ENCODE measurements at regions not wholly inside any gene's neighbourhood (a gene's known extent, or its start where the extent isn't known, plus 50 kb on each side); places are given as distances from the start of the nearest gene placed in this dataset.
"Not testable (repeated sequence)": the region's sequence is repeated elsewhere in the genome, so short reads cannot be mapped to it uniquely, and the experiment has no call there.

GRCh38 chr10:121675344-121675743, 77.1 kb upstream of the FGFR2 start:
- H3K27ac ChIP-seq (ENCODE audit: low read depth, low read length, severe bottlenecking), result no peak overlapping the region
- WGBS, 2 experiments (ENCODE audit: insufficient coverage in 2 of 2), result 94 to 96% methylated on average over 3 to 4 of the region's 4 CpGs
- H3K4me3 ChIP-seq (ENCODE audit: extremely low read depth, insufficient read depth, low read length, poor library complexity, severe bottlenecking), result no peak overlapping the region
- H3K9me3 ChIP-seq (ENCODE audit: control insufficient read depth, low read length), result peaks cover 13% of the 10 kb centered on the region
- no peaks in the 10 kb centered on the region for H3K36me3 ChIP-seq (ENCODE audit: control insufficient read depth, insufficient read depth, low read length)
- H3K4me1 ChIP-seq (ENCODE audit: control insufficient read depth, insufficient read depth, low read length, poor library complexity, severe bottlenecking), result no peaks in the 10 kb centered on the region

DNA sequence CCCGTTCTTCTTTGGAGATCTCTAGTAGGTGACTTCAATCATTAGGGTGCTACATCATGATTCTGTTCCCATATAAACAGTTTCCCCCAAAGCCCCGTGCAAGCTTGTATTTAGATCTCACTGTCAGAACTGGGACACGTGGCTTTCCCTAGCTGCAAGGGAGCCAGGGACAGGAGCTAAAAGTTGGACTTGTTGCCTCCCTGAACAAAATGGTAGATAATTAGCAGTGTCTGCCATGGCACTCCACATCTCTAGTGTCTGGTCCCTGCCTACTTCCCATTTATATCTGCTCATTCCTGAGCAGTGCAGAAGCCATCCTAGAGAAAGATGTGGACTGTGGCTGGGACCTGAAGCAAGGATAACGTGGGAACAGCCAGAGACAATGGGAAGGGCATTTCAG, 76.6 kb upstream of the FGFR2 start:
- no peak overlapping the region for H3K4me3 ChIP-seq (ENCODE audit: extremely low read depth, insufficient read depth, low read length, poor library complexity, severe bottlenecking)
- 86 to 89% methylated on average over 3 to 4 of the region's 4 CpGs for WGBS, 2 experiments (ENCODE audit: insufficient coverage in 2 of 2)

GRCh38 chr10:121672733-121673132, 74.5 kb upstream of the FGFR2 start:
- Histone ChIP-seq H3K4me3 (ENCODE audit: extremely low read depth, insufficient read depth, low read length, poor library complexity, severe bottlenecking) (no peak overlapping the region), H3K36me3 (ENCODE audit: control insufficient read depth, insufficient read depth, low read length) (no peaks in the 10 kb centered on the region), H3K27ac (ENCODE audit: low read depth, low read length, severe bottlenecking) (no peak overlapping the region), H3K4me1 (ENCODE audit: control insufficient read depth, insufficient read depth, low read length, poor library complexity, severe bottlenecking) (peaks cover 14% of the 10 kb centered on the region), H3K9me3 (ENCODE audit: control insufficient read depth, low read length) (peaks cover 8% of the 10 kb centered on the region)
- 80 to 81% methylated on average over 7 to 9 of the region's 9 CpGs for WGBS, 2 experiments (ENCODE audit: insufficient coverage in 2 of 2)

More for the DNA sequence above, 76.6 kb upstream of the FGFR2 start:
- peaks cover 13% of the 10 kb centered on the region for H3K9me3 ChIP-seq (ENCODE audit: control insufficient read depth, low read length)
- no peaks in the 10 kb centered on the region for H3K4me1 ChIP-seq (ENCODE audit: control insufficient read depth, insufficient read depth, low read length, poor library complexity, severe bottlenecking)
- H3K36me3 ChIP-seq (ENCODE audit: control insufficient read depth, insufficient read depth, low read length), result no peaks in the 10 kb centered on the region
- H3K27ac ChIP-seq (ENCODE audit: low read depth, low read length, severe bottlenecking), result no peak overlapping the region

DNA sequence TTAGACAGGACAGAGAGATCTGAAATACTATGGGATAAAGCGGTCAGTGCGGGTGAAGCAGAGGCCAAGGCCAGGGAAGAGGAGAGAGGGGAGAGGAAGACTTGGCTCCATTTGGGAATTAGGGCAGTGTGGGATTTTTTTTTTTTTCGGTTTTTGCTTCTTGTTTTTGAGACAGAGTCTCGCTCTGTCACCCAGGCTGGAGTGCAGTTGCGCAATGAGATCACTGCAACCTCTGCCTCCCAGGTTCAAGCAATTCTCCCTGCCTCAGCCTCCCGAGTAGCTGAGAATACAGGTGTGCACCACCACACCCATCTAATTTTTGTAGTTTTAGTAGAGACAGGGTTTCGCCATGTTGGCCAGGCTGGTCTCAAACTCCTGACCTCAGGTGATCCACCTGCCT, 71.6 kb upstream of the FGFR2 start:
- H3K4me3 ChIP-seq (ENCODE audit: extremely low read depth, insufficient read depth, low read length, poor library complexity, severe bottlenecking); H3K36me3 ChIP-seq (ENCODE audit: control insufficient read depth, insufficient read depth, low read length); H3K27ac ChIP-seq (ENCODE audit: low read depth, low read length, severe bottlenecking): not testable (repeated sequence)
- Histone ChIP-seq H3K9me3 (ENCODE audit: control insufficient read depth, low read length) (peaks cover 11% of the 10 kb centered on the region), H3K4me1 (ENCODE audit: control insufficient read depth, insufficient read depth, low read length, poor library complexity, severe bottlenecking) (peaks cover 14% of the 10 kb centered on the region)
- WGBS, 2 experiments (ENCODE audit: insufficient coverage in 2 of 2), result 96 to 100% methylated on average over 4 of the region's 7 CpGs

- Histone ChIP-seq H3K4me1 (ENCODE audit: control insufficient read depth, insufficient read depth, low read length, poor library complexity, severe bottlenecking) (peaks cover 14% of the 10 kb centered on the region), H3K9me3 (ENCODE audit: control insufficient read depth, low read length) (peaks cover 6% of the 10 kb centered on the region), H3K4me3 (ENCODE audit: extremely low read depth, insufficient read depth, low read length, poor library complexity, severe bottlenecking) (no peak overlapping the region), H3K27ac (ENCODE audit: low read depth, low read length, severe bottlenecking) (peak overlapping the region; percentile 55), H3K36me3 (ENCODE audit: control insufficient read depth, insufficient read depth, low read length) (no peaks in the 10 kb centered on the region)
- WGBS, 2 experiments (ENCODE audit: insufficient coverage in 2 of 2), result 46% methylated on average over 3 of the region's 6 CpGs; no CpG with 5 or more reads in 1 of the 2 experiments
Observed at GRCh38 chr10:121669028-121669374, 70.8 kb upstream of the FGFR2 start.

GRCh38 chr10:121668314-121669027, 70.2 kb upstream of the FGFR2 start:
- H3K36me3 ChIP-seq (ENCODE audit: control insufficient read depth, insufficient read depth, low read length), result no peaks in the 10 kb centered on the region
- peak overlapping the region; percentile 79 for H3K27ac ChIP-seq (ENCODE audit: low read depth, low read length, severe bottlenecking)
- H3K9me3 ChIP-seq (ENCODE audit: control insufficient read depth, low read length), result peaks cover 6% of the 10 kb centered on the region
- peak overlapping the region; percentile 8 for H3K4me3 ChIP-seq (ENCODE audit: extremely low read depth, insufficient read depth, low read length, poor library complexity, severe bottlenecking)
- H3K4me1 ChIP-seq (ENCODE audit: control insufficient read depth, insufficient read depth, low read length, poor library complexity, severe bottlenecking), result peaks cover 14% of the 10 kb centered on the region
- 11 to 19% methylated on average over 4 to 7 of the region's 9 CpGs for WGBS, 2 experiments (ENCODE audit: insufficient coverage in 2 of 2)

DNA sequence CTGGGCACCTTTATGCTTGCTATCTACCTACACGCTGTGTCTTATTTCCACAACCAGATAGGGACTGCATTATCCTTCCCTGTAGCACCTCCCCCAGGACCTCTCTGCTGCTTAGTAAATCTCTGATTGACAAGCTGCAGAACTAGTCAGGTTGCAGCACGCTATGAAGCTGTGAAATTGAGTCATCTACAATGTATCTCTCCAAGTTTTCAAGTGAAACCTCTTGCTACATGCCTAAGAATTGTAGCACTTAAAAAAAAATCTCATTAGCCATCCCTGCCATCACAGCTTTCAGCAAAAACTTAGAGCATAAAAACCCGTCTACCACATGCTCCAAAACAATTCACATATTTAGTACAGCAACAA, 69.7 kb upstream of the FGFR2 start:
- Histone ChIP-seq H3K4me3 (ENCODE audit: extremely low read depth, insufficient read depth, low read length, poor library complexity, severe bottlenecking) (no peak overlapping the region), H3K4me1 (ENCODE audit: control insufficient read depth, insufficient read depth, low read length, poor library complexity, severe bottlenecking) (peaks cover 14% of the 10 kb centered on the region), H3K27ac (ENCODE audit: low read depth, low read length, severe bottlenecking) (peak overlapping the region; percentile 79), H3K36me3 (ENCODE audit: control insufficient read depth, insufficient read depth, low read length) (no peaks in the 10 kb centered on the region), H3K9me3 (ENCODE audit: control insufficient read depth, low read length) (peaks cover 6% of the 10 kb centered on the region)
- whole genome bisulfite sequencing, 2 experiments (ENCODE audit: insufficient coverage in 2 of 2), result 71 to 96% methylated on average over 2 of the region's 3 CpGs

- H3K4me3 ChIP-seq (ENCODE audit: extremely low read depth, insufficient read depth, low read length, poor library complexity, severe bottlenecking), result no peak overlapping the region
- no peak overlapping the region for H3K27ac ChIP-seq (ENCODE audit: low read depth, low read length, severe bottlenecking)
- 97% methylated on average over 3 of the region's 3 CpGs; no CpG with 5 or more reads in 1 of the 2 experiments for WGBS, 2 experiments (ENCODE audit: insufficient coverage in 2 of 2)
- H3K9me3 ChIP-seq (ENCODE audit: control insufficient read depth, low read length), result peaks cover 6% of the 10 kb centered on the region
- peaks cover 14% of the 10 kb centered on the region for H3K4me1 ChIP-seq (ENCODE audit: control insufficient read depth, insufficient read depth, low read length, poor library complexity, severe bottlenecking)
- H3K36me3 ChIP-seq (ENCODE audit: control insufficient read depth, insufficient read depth, low read length), result no peaks in the 10 kb centered on the region
Observed at GRCh38 chr10:121665809-121666208, 67.6 kb upstream of the FGFR2 start.

DNA sequence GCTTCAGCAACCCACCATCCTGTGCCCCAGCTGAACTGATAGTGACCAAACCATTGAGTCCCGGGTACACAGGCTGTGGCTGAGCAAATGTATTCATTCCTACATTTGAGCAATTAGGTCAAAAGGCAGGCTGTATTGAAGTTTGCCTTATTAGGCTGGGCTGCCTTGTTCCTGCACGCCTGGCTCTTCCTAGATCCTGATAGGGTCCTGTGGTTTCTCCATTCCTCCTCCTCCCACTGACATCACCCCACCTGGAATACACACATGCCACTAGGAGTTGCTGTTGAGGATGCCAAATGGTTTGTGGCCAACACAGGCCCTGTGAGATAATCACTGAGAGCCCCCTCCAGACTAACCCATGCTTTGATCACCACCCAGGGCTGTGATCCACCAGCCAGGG, 66.4 kb upstream of the FGFR2 start:
- peaks cover 6% of the 10 kb centered on the region for H3K9me3 ChIP-seq (ENCODE audit: control insufficient read depth, low read length)
- H3K36me3 ChIP-seq (ENCODE audit: control insufficient read depth, insufficient read depth, low read length), result no peaks in the 10 kb centered on the region
- WGBS, 2 experiments (ENCODE audit: insufficient coverage in 2 of 2), result 100% methylated on average over 1 to 2 of the region's 2 CpGs
- no peak overlapping the region for H3K27ac ChIP-seq (ENCODE audit: low read depth, low read length, severe bottlenecking)
- no peak overlapping the region for H3K4me3 ChIP-seq (ENCODE audit: extremely low read depth, insufficient read depth, low read length, poor library complexity, severe bottlenecking)
- peaks cover 14% of the 10 kb centered on the region for H3K4me1 ChIP-seq (ENCODE audit: control insufficient read depth, insufficient read depth, low read length, poor library complexity, severe bottlenecking)

GRCh38 chr10:121662945-121663917, 65.0 kb upstream of the FGFR2 start:
- Histone ChIP-seq H3K27ac (ENCODE audit: low read depth, low read length, severe bottlenecking) (no peak overlapping the region), H3K4me3 (ENCODE audit: extremely low read depth, insufficient read depth, low read length, poor library complexity, severe bottlenecking) (no peak overlapping the region), H3K9me3 (ENCODE audit: control insufficient read depth, low read length) (peaks cover 6% of the 10 kb centered on the region), H3K4me1 (ENCODE audit: control insufficient read depth, insufficient read depth, low read length, poor library complexity, severe bottlenecking) (peaks cover 3% of the 10 kb centered on the region), H3K36me3 (ENCODE audit: control insufficient read depth, insufficient read depth, low read length) (no peaks in the 10 kb centered on the region)
- 55 to 77% methylated on average over 5 to 11 of the region's 11 CpGs for WGBS, 2 experiments (ENCODE audit: insufficient coverage in 2 of 2)
